ENCODE measurements at regions not wholly inside any gene's neighbourhood (a gene's known extent, or its start where the extent isn't known, plus 50 kb on each side); places are given as distances from the start of the nearest gene placed in this dataset.

- TF ChIP-seq CTCF (IDR thresholded peaks at IDR 0.05) (no peak), EZH2 (IDR thresholded peaks at IDR 0.05) (no peak)
Measured at GRCh38 chr15:53107855-53108254, 317.7 kb upstream of the ONECUT1 start.
